CD14-positive monocyte (primary cell): ENCODE measurements at regions not wholly inside any gene's neighbourhood (a gene's known extent, or its start where the extent isn't known, plus 50 kb on each side); places are given as distances from the start of the nearest gene placed in this dataset.

Source experiments
- DNase-seq, 3 donors: peaks; one replicate each; pipeline ENCODE4 v3.0.0-alpha.2; 2011 to 2022
- H2AFZ ChIP-seq: 2 replicates; pipeline ENCODE4 v1.6.0; 2012; ENCODE audit warnings: mild to moderate bottlenecking, low read depth, low read length, inconsistent platforms; ENCODE audit not compliant: insufficient read depth, poor library complexity, severe bottlenecking
- H3K27ac ChIP-seq, 2 donors: 1 replicate in 1 of 2; 2 replicates in 1 of 2; pipeline ENCODE4 v1.5.1; 2012 to 2013; ENCODE audit warnings: low read length in 2 of 2, control low read depth in 1 of 2, inconsistent platforms in 1 of 2, low read depth in 1 of 2, mild to moderate bottlenecking in 1 of 2
- H3K27me3 ChIP-seq, 2 donors: one replicate each; pipeline versions ENCODE4 v1.6.0 to v1.6.1; 2011 to 2013; ENCODE audit warnings: low read length in 2 of 2; ENCODE audit not compliant: control insufficient read depth in 2 of 2, insufficient read depth in 2 of 2
- H3K36me3 ChIP-seq, 2 donors: replicated peaks in 1 of 2; 1 replicate in 1 of 2; 2 replicates in 1 of 2; pipeline versions ENCODE4 v1.5.1 to v1.6.1; 2012 to 2013; ENCODE audit warnings: low read length in 2 of 2, control low read depth in 1 of 2, inconsistent platforms in 1 of 2, mild to moderate bottlenecking in 1 of 2; ENCODE audit not compliant: insufficient read depth in 2 of 2, control insufficient read depth in 1 of 2
- H3K4me1 ChIP-seq, 2 donors: 1 replicate in 1 of 2; 2 replicates in 1 of 2; pipeline versions ENCODE4 v1.5.1 to v1.6.1; 2012 to 2013; ENCODE audit warnings: low read length in 2 of 2, control low read depth in 1 of 2, inconsistent platforms in 1 of 2, mild to moderate bottlenecking in 1 of 2, moderate library complexity in 1 of 2; ENCODE audit not compliant: insufficient read depth in 2 of 2, control insufficient read depth in 1 of 2
- H3K4me2 ChIP-seq: replicated peaks from 2 replicates; pipeline ENCODE3; 2012; ENCODE audit warnings: low read length, moderate library complexity, mild to moderate bottlenecking; ENCODE audit not compliant: poor library complexity, severe bottlenecking; ENCODE audit errors: extremely low read depth
- H3K4me3 ChIP-seq, 3 experiments: fragments of 200-600 bp in 1 of 3; sonication (generic) in 1 of 3; replicated peaks in 1 of 3; 1 replicate in 2 of 3; 2 replicates in 1 of 3; pipeline ENCODE4 v1.5.1; 2011 to 2013; ENCODE audit warnings: low read length in 3 of 3, mild to moderate bottlenecking in 3 of 3, control low read depth in 2 of 3, low read depth in 2 of 3, inconsistent platforms in 1 of 3, moderate library complexity in 1 of 3
- H3K79me2 ChIP-seq: 2 replicates; pipeline ENCODE4 v1.6.0; 2012; ENCODE audit warnings: mild to moderate bottlenecking, control low read depth, inconsistent platforms, low read length, moderate library complexity; ENCODE audit not compliant: insufficient read depth
- H3K9ac ChIP-seq: 2 replicates; pipeline ENCODE4 v1.6.0; 2017; ENCODE audit warnings: low read length, mild to moderate bottlenecking; ENCODE audit not compliant: insufficient read depth, poor library complexity, severe bottlenecking
- H3K9me3 ChIP-seq, 2 donors: replicated peaks in 1 of 2; 1 replicate in 1 of 2; 2 replicates in 1 of 2; pipeline versions ENCODE4 v1.5.1 to v1.6.1; 2012 to 2013; ENCODE audit warnings: low read length in 2 of 2, control low read depth in 1 of 2; ENCODE audit not compliant: control insufficient read depth in 1 of 2, insufficient read depth in 1 of 2
- H4K20me1 ChIP-seq: 2 replicates; pipeline ENCODE4 v1.6.0; 2012; ENCODE audit warnings: mild to moderate bottlenecking, low read length, control low read depth, moderate library complexity; ENCODE audit not compliant: insufficient read depth
- H3K27ac Mint-ChIP-seq, 7 donors: one replicate each; pipeline ENCODE4 v1.8.0; 2020; ENCODE audit warnings: mild to moderate bottlenecking in 7 of 7, mixed read lengths in 7 of 7, moderate library complexity in 6 of 7, inconsistent platforms in 2 of 7
- H3K27me3 Mint-ChIP-seq, 3 donors: one replicate each; pipeline ENCODE4 v1.8.0; 2021 to 2022; ENCODE audit warnings: low read depth in 3 of 3, mild to moderate bottlenecking in 3 of 3, mixed read lengths in 3 of 3, moderate library complexity in 3 of 3, inconsistent platforms in 1 of 3
- H3K36me3 Mint-ChIP-seq, 2 donors: one replicate each; pipeline ENCODE4 v1.8.0; 2020; ENCODE audit warnings: mixed read lengths in 2 of 2, inconsistent platforms in 1 of 2, mild to moderate bottlenecking in 1 of 2
- H3K4me1 Mint-ChIP-seq: one replicate; pipeline ENCODE4 v1.8.0; 2020; ENCODE audit warnings: mild to moderate bottlenecking, mixed read lengths
- H3K4me3 Mint-ChIP-seq, 2 donors: one replicate each; pipeline ENCODE4 v1.8.0; 2020; ENCODE audit warnings: mild to moderate bottlenecking in 2 of 2, mixed read lengths in 2 of 2, moderate library complexity in 1 of 2
- H3K9me3 Mint-ChIP-seq, 7 donors: one replicate each; pipeline ENCODE4 v1.8.0; 2020 to 2022; ENCODE audit warnings: mixed read lengths in 7 of 7, mild to moderate bottlenecking in 6 of 7, moderate library complexity in 6 of 7, inconsistent platforms in 2 of 7
- WGBS: methylation state at CpG from one replicate; pipeline ENCODE4 v1.1.5; 2013; ENCODE audit warnings: missing lambda C conversion rate; ENCODE audit not compliant: insufficient coverage; 5-methylcytosine and 5-hydroxymethylcytosine counted together
- intact Hi-C, 2 donors: fragments of 100-400 bp; cut with micrococcal nuclease; formaldehyde crosslinking; loops; one replicate each; pipeline versions ENCODE4 v1.15.0 to v1.15.1; 2023
- TF ChIP-seq, protein P1 (sequence below): fragments of 200-600 bp; IDR thresholded peaks from one replicate; pipeline ENCODE4 v1.8.0; 2022; ENCODE audit warnings: antibody characterized with exemption, mild to moderate bottlenecking

DNA sequence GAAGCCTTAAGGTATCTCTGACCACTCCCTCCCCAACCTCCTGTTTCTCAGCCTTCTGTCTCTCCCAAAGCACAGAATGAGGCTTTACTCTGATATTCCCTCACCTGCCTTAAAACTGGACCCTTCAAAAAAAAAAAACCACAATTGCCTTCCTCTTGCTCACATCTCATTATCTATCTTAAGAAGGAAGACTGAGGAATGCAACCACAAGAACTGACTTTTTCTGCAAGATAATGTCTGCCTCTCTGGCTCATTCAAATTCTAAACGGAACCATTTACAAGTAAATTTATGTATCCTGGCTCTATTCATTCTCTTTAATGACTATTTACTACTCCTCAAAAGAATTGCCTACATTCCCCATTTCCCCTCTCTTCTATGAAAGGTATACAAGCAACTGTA is 545.5 kb upstream of the HTR2C start:
- Mint-ChIP-seq H3K9me3 (peaks cover 0 to 6% (median 2%) of the 10 kb centered on the region in 7 donors), H3K27ac (no peak overlapping the region), H3K27me3 (peaks cover 0 to 12% (median 1%) of the 10 kb centered on the region in 3 donors), H3K4me1 (no peaks in the 10 kb centered on the region), H3K4me3 (no peak overlapping the region), H3K36me3 (no peaks in the 10 kb centered on the region)
- H3K9me3 ChIP-seq = no peaks in the 10 kb centered on the region
- WGBS = no CpG with 5 or more reads among the region's 1 CpG
- no peak overlapping the region for H3K4me2 ChIP-seq
- H4K20me1 ChIP-seq = no peaks in the 10 kb centered on the region
- H3K9ac ChIP-seq = no peak overlapping the region
- H3K4me1 ChIP-seq = no peaks in the 10 kb centered on the region
- no peak for DNase-seq
- H2AFZ ChIP-seq = no peak overlapping the region
- H3K27ac ChIP-seq = no peak overlapping the region
- no peaks in the 10 kb centered on the region for H3K36me3 ChIP-seq
- H3K79me2 ChIP-seq = no peaks in the 10 kb centered on the region
- no peak overlapping the region for H3K4me3 ChIP-seq
- intact Hi-C loops = no loop called here
- no peaks in the 10 kb centered on the region for H3K27me3 ChIP-seq
- TF ChIP-seq, protein P1, sequence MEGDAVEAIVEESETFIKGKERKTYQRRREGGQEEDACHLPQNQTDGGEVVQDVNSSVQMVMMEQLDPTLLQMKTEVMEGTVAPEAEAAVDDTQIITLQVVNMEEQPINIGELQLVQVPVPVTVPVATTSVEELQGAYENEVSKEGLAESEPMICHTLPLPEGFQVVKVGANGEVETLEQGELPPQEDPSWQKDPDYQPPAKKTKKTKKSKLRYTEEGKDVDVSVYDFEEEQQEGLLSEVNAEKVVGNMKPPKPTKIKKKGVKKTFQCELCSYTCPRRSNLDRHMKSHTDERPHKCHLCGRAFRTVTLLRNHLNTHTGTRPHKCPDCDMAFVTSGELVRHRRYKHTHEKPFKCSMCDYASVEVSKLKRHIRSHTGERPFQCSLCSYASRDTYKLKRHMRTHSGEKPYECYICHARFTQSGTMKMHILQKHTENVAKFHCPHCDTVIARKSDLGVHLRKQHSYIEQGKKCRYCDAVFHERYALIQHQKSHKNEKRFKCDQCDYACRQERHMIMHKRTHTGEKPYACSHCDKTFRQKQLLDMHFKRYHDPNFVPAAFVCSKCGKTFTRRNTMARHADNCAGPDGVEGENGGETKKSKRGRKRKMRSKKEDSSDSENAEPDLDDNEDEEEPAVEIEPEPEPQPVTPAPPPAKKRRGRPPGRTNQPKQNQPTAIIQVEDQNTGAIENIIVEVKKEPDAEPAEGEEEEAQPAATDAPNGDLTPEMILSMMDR = no peak

DNA sequence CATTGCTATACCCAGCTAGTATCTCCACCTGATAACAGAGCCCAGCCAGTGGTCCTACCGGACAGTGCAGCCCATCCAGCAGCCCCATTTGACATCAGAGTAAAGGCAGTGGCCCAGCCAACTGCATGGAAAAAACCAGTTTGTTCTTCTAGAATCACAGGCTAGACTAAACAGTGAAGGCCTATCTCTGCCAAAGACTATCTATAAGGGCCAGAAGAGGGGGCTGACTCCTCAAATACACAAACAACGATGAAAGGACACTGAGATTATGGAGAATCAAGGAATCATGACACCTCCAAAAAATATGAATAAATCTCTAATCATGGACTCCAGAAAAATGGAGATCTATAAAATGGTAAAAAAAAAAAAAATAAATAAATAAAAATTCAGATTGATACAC is 546.4 kb upstream of the HTR2C start:
- Mint-ChIP-seq H3K4me1 (no peaks in the 10 kb centered on the region), H3K27ac (no peak overlapping the region), H3K4me3 (no peak overlapping the region), H3K9me3 (peaks cover 0 to 6% (median 3%) of the 10 kb centered on the region in 7 donors), H3K36me3 (no peaks in the 10 kb centered on the region), H3K27me3 (peaks cover 0 to 12% (median 1%) of the 10 kb centered on the region in 3 donors)
- H2AFZ ChIP-seq = no peak overlapping the region
- no peak overlapping the region for H3K9ac ChIP-seq
- H3K27ac ChIP-seq = no peak overlapping the region
- WGBS = no CpG with 5 or more reads among the region's 2 CpGs
- no peaks in the 10 kb centered on the region for H3K4me1 ChIP-seq
- H4K20me1 ChIP-seq = no peaks in the 10 kb centered on the region
- H3K79me2 ChIP-seq = no peaks in the 10 kb centered on the region
- TF ChIP-seq, protein P1 = no peak
- DNase-seq = no peak
- no peaks in the 10 kb centered on the region for H3K9me3 ChIP-seq
- no peaks in the 10 kb centered on the region for H3K27me3 ChIP-seq
- H3K36me3 ChIP-seq = no peaks in the 10 kb centered on the region
- no peak overlapping the region for H3K4me2 ChIP-seq
- H3K4me3 ChIP-seq = no peak overlapping the region
- intact Hi-C loops = no loop called here
